ENCODE measurements at regions not wholly inside any gene's neighbourhood (a gene's known extent, or its start where the extent isn't known, plus 50 kb on each side); places are given as distances from the start of the nearest gene placed in this dataset.
"Not testable (repeated sequence)": the region's sequence is repeated elsewhere in the genome, so short reads cannot be mapped to it uniquely, and the experiment has no call there.

GRCh38 chr1:172717722-172718465, 59.0 kb downstream of the FASLG start:
- no peak for DNase-seq

- DNase-seq = no peak
These were observed 60.2 kb downstream of the FASLG start for GRCh38 chr1:172719066-172719627.

- DNase-seq = peak; percentile 35
These were observed 60.8 kb downstream of the FASLG start for GRCh38 chr1:172719694-172720138.

- no peak for DNase-seq
These were observed 61.4 kb downstream of the FASLG start for GRCh38 chr1:172720339-172720738.

GRCh38 chr1:172723251-172723650, 64.3 kb downstream of the FASLG start:
- no peak for DNase-seq

GRCh38 chr1:172724232-172724631, 65.3 kb downstream of the FASLG start:
- no peak for DNase-seq

- DNase-seq = no peak
These were observed 66.1 kb downstream of the FASLG start for GRCh38 chr1:172724765-172725613.

- no peak for DNase-seq
These were observed 67.8 kb downstream of the FASLG start for GRCh38 chr1:172726740-172727139.

GRCh38 chr1:172727275-172727857, 68.5 kb downstream of the FASLG start:
- DNase-seq = no peak

- peak; percentile 41 for DNase-seq
These were observed 69.2 kb downstream of the FASLG start for GRCh38 chr1:172727956-172728603.

- DNase-seq = not testable (repeated sequence)
These were observed 69.8 kb downstream of the FASLG start for GRCh38 chr1:172728705-172729104.

- no peak for DNase-seq
These were observed 73.5 kb downstream of the FASLG start for GRCh38 chr1:172732427-172732826.

GRCh38 chr1:172733815-172734214, 74.9 kb downstream of the FASLG start:
- no peak for DNase-seq

- DNase-seq = no peak
These were observed 79.5 kb downstream of the FASLG start for GRCh38 chr1:172738389-172738788.

- peak; percentile 80 for DNase-seq
These were observed 83.9 kb downstream of the FASLG start for GRCh38 chr1:172742599-172743500.

- peak; percentile 89 for DNase-seq
These were observed 86.1 kb downstream of the FASLG start for GRCh38 chr1:172745014-172745413.

GRCh38 chr1:172746091-172746949, 87.4 kb downstream of the FASLG start:
- DNase-seq = no peak

- no peak for DNase-seq
These were observed 89.3 kb downstream of the FASLG start for GRCh38 chr1:172748201-172748600.

GRCh38 chr1:172751683-172752082, 92.8 kb downstream of the FASLG start:
- DNase-seq = no peak

GRCh38 chr1:172753964-172754363, 95.1 kb downstream of the FASLG start:
- DNase-seq = no peak

- DNase-seq = no peak
These were observed 95.7 kb downstream of the FASLG start for GRCh38 chr1:172754609-172755008.

Measured in NCI-H526 treated with DMSO at 0.1 percent for 48 hours (cell line).